HepG2 (cell line): ENCODE measurements at regions not wholly inside any gene's neighbourhood (a gene's known extent, or its start where the extent isn't known, plus 50 kb on each side); places are given as distances from the start of the nearest gene placed in this dataset.

Experiments
- ATAC-seq: fragments of 200-7000 bp; cut with Tn5 transposase; 3 replicates; pipeline ENCODE4 v1.9.1; 2020; ENCODE audit warnings: mild to moderate bottlenecking, moderate library complexity
- BruUV-seq: library from RNA; stranded (reverse); fragments of 400-500 nt; replicated peaks from 2 replicates; lab custom pipeline; 2021; lab: Mats Ljungman, UMichigan
- CTCF ChIA-PET: fragments of 300-600 bp; formaldehyde crosslinking; extraction: SDS; loops from one replicate; lab custom pipeline; 2021; ENCODE audit warnings: low total read pairs, inconsistent platforms, low intra/inter-chr PET ratio; lab: Yijun Ruan, JAX
- POLR2A ChIA-PET: fragments of 350-600 bp; sonication (Branson Sonifier 250); formaldehyde crosslinking; loops from one replicate; lab custom pipeline; 2020; ENCODE audit warnings: antibody characterized with exemption, inconsistent platforms; lab: Yijun Ruan, JAX
- DNase-seq: peaks from one replicate; pipeline ENCODE4 v3.0.0-alpha.2; 2015; ENCODE audit warnings: low spot score
- FAIRE-seq: peaks from 3 replicates; lab custom pipeline; 2011; peaks lifted over from hg19 to GRCh38; lab: Jason Lieb, UNC
- H2AFZ ChIP-seq: one replicate; pipeline ENCODE4 v1.6.1; 2011; ENCODE audit warnings: low read length, inconsistent platforms
- H3K27ac ChIP-seq: fragments of 300-600 bp; 3 replicates; pipeline ENCODE4 v1.8.0; 2011; ENCODE audit warnings: mixed run types, mild to moderate bottlenecking, mixed read lengths, low read length, inconsistent platforms; ENCODE audit not compliant: insufficient read depth; ENCODE audit errors: extremely low read length
- H3K27me3 ChIP-seq, 2 experiments: fragments of 200-600 bp in 1 of 2; 2 replicates in 1 of 2; 3 replicates in 1 of 2; pipeline versions ENCODE4 v1.6.0 to v1.8.0; 2011; ENCODE audit warnings: low read length in 2 of 2, mild to moderate bottlenecking in 2 of 2, moderate library complexity in 2 of 2, inconsistent platforms in 1 of 2; ENCODE audit not compliant: insufficient read depth in 2 of 2, control insufficient read depth in 1 of 2
- H3K36me3 ChIP-seq, 2 experiments: fragments of 200-600 bp in 1 of 2; replicated peaks in 1 of 2; 2 replicates in 1 of 2; 3 replicates in 1 of 2; pipeline versions ENCODE4 v1.5.1 to v1.8.0; 2011; ENCODE audit warnings: low read length in 2 of 2, inconsistent platforms in 1 of 2; ENCODE audit not compliant: insufficient read depth in 2 of 2, control insufficient read depth in 1 of 2
- H3K4me1 ChIP-seq: 2 replicates; pipeline ENCODE4 v1.5.1; 2012; ENCODE audit warnings: low read length, inconsistent platforms; ENCODE audit not compliant: insufficient read depth
- H3K4me2 ChIP-seq: 2 replicates; pipeline ENCODE4 v1.6.0; 2011; ENCODE audit warnings: low read depth, low read length, inconsistent platforms
- H3K4me3 ChIP-seq, 3 experiments: fragments of 200-600 bp in 1 of 3; sonication (generic), shearing (Covaris generic) in 1 of 3; replicated peaks in 1 of 3; 2 replicates each; pipeline ENCODE4 v1.5.1; 2011 to 2016; ENCODE audit warnings: low read length in 3 of 3, inconsistent platforms in 2 of 3, low read depth in 2 of 3, mild to moderate bottlenecking in 2 of 3, control low read depth in 1 of 3, mixed read lengths in 1 of 3; ENCODE audit not compliant: insufficient read depth in 1 of 3
- H3K79me2 ChIP-seq: one replicate; pipeline ENCODE4 v1.6.1; 2011; ENCODE audit warnings: low read length, inconsistent platforms; ENCODE audit not compliant: insufficient read depth
- H3K9ac ChIP-seq: 2 replicates; pipeline ENCODE4 v1.6.0; 2011; ENCODE audit warnings: mild to moderate bottlenecking, low read depth, low read length, inconsistent platforms; ENCODE audit not compliant: insufficient read depth
- H3K9me3 ChIP-seq: 2 replicates; pipeline ENCODE4 v1.5.1; 2012; ENCODE audit warnings: mild to moderate bottlenecking, low read length
- H4K20me1 ChIP-seq: 2 replicates; pipeline ENCODE4 v1.6.0; 2011; ENCODE audit warnings: inconsistent platforms, mild to moderate bottlenecking, low read length, moderate library complexity; ENCODE audit not compliant: insufficient read depth
- HNRNPK ChIP-seq: fragments of 200-400 bp; formaldehyde crosslinking; IDR thresholded peaks from 2 replicates; pipeline ENCODE4 v1.6.1; 2018; ENCODE audit warnings: low read length, low read depth, moderate library complexity, mild to moderate bottlenecking; ENCODE audit not compliant: poor library complexity, severe bottlenecking
- KDM5A ChIP-seq: fragments of 200-600 bp; sonication (generic); IDR thresholded peaks from 2 replicates; pipeline ENCODE4 v1.7.0; 2018; ENCODE audit warnings: antibody characterized with exemption, mild to moderate bottlenecking, low read length, borderline replicate concordance
- PAXIP1 ChIP-seq: sonication (generic); formaldehyde crosslinking; conservative IDR thresholded peaks from 2 replicates; pipeline ENCODE4 v1.4.0; 2020; ENCODE audit warnings: mild to moderate bottlenecking, missing genetic modification reagents, moderate library complexity
- POGK ChIP-seq: sonication (generic); formaldehyde crosslinking; conservative IDR thresholded peaks from 2 replicates; pipeline ENCODE4 v1.8.0; 2022; ENCODE audit warnings: mild to moderate bottlenecking, moderate library complexity, missing genetic modification reagents
- THAP11 ChIP-seq: IDR thresholded peaks from 2 replicates; pipeline ENCODE4 v1.6.1; 2016; ENCODE audit warnings: missing biosample characterization, missing genetic modification reagents
- WIZ ChIP-seq: sonication (generic); formaldehyde crosslinking; IDR thresholded peaks from 2 replicates; pipeline ENCODE4 v1.5.1; 2020; ENCODE audit warnings: mild to moderate bottlenecking, missing genetic modification reagents
- ZNF282 ChIP-seq: fragments of 450-650 bp; IDR thresholded peaks from 2 replicates; pipeline ENCODE4 v1.6.1; 2018; ENCODE audit not compliant: partially characterized antibody
- ZNF362 ChIP-seq: sonication (generic); formaldehyde crosslinking; IDR thresholded peaks from 2 replicates; pipeline ENCODE4 v1.4.0; 2020; ENCODE audit warnings: missing genetic modification reagents, mild to moderate bottlenecking, borderline replicate concordance
- ZNF597 ChIP-seq: sonication (generic); formaldehyde crosslinking; IDR thresholded peaks from 2 replicates; pipeline ENCODE4 v1.5.0; 2020; ENCODE audit warnings: missing genetic modification reagents
- ZNF619 ChIP-seq: sonication (generic); formaldehyde crosslinking; IDR thresholded peaks from 2 replicates; pipeline ENCODE4 v1.4.0; 2020; ENCODE audit warnings: mild to moderate bottlenecking, missing genetic modification reagents
- ZNF639 ChIP-seq: conservative IDR thresholded peaks from 2 replicates; pipeline ENCODE4 v1.6.1; 2018; ENCODE audit warnings: missing genetic modification reagents
- WGBS: methylation state at CpG from one replicate; pipeline ENCODE4 v1.1.6; 2017; ENCODE audit warnings: low lambda C conversion rate; 5-methylcytosine and 5-hydroxymethylcytosine counted together
- in situ Hi-C: cut with HindIII; loops from 2 replicates; pipeline ENCODE4 v1.10.0; 2017; ENCODE audit warnings: low pct_unique_long_range_greater_than_20kb; ENCODE audit not compliant: extremely low pct_ligation_motif_present
- intact Hi-C: fragments of 100-400 bp; cut with micrococcal nuclease; formaldehyde crosslinking; loops from one replicate; pipeline ENCODE4 v1.10.0; 2022; ENCODE audit not compliant: unreplicated experiment

- Histone ChIP-seq H3K36me3 (no peaks in the 10 kb centered on the region), H4K20me1 (no peaks in the 10 kb centered on the region; the same call in 1 of the 2 replicates), H3K4me3 (peak overlapping the region; percentile 78 to 93 (median 91)), H3K27me3 (no peaks in the 10 kb centered on the region; a peak in 1 of 5 replicates), H3K4me1 (peaks cover 52% of the 10 kb centered on the region), H3K9ac (peak overlapping the region; percentile 92), H3K79me2 (peaks cover 88% of the 10 kb centered on the region), H3K27ac (peak overlapping the region; percentile 96), H2AFZ (no peak overlapping the region), H3K4me2 (peak overlapping the region; percentile 76), H3K9me3 (no peaks in the 10 kb centered on the region)
- 0% methylated on average over 38 of the region's 67 CpGs for WGBS
- in situ Hi-C loops = loop anchor here (10.0 kb wide), 1 partner anchor 724 kb away; no protein-coding TSS in a partner anchor
- POLR2A ChIA-PET = interaction anchor here (1.0 to 5.2 kb wide), 5 partner anchors 9 to 105 kb away, joined by 3 to 74 read pairs (median 5); partner anchors contain the start of gene TRIM13
- intact Hi-C loops = loop anchor here (5.0 to 10.0 kb wide), 4 partner anchors 104 to 986 kb away; no protein-coding TSS in a partner anchor
- no peak for FAIRE-seq
- no peak for DNase-seq
- peak; percentile 43 for ATAC-seq
- no TSS peak for BruUV-seq
- CTCF ChIA-PET = no interaction called here
- TF ChIP-seq ZNF619 (CRISPR knock-in tag) (no peak), HNRNPK (peak; percentile 57), KDM5A (no peak), THAP11 (CRISPR knock-in tag) (0 out of 2 replicates have a peak, but pooled peaks have one; percentile 13), POGK (CRISPR knock-in tag) (no peak), ZNF362 (CRISPR knock-in tag) (no peak), ZNF597 (CRISPR knock-in tag) (no peak), PAXIP1 (CRISPR knock-in tag) (no peak), WIZ (0 out of 2 replicates have a peak, but pooled peaks have one; percentile 28), ZNF639 (CRISPR knock-in tag) (0 out of 2 replicates have a peak, but pooled peaks have one; percentile 26), ZNF282 (no peak)
Measured at GRCh38 chr13:50080911-50081678, 65.9 kb downstream of the KCNRG start.
